ENCODE measurements at regions not wholly inside any gene's neighbourhood (a gene's known extent, or its start where the extent isn't known, plus 50 kb on each side); places are given as distances from the start of the nearest gene placed in this dataset.

DNA sequence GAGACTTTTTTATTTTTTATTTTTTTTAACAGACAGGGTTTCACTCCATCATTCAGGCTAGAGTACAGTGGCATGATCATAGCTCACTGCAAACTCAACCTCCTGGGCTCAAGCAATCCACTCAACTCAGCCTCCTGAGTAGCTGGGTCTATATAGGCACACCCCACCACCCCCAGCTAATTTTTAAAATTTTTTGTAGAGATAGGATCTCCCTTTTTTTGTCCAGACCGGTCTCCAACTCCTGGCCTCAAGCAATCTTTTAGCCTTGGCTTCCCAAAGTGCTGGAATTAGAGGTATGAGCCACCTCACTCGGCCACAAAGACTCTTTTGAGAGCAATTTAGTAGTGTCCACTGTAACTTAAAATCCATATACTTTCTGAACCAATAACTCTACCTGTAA is 103.3 kb upstream of the DST start:
- TF ChIP-seq, protein P1, sequence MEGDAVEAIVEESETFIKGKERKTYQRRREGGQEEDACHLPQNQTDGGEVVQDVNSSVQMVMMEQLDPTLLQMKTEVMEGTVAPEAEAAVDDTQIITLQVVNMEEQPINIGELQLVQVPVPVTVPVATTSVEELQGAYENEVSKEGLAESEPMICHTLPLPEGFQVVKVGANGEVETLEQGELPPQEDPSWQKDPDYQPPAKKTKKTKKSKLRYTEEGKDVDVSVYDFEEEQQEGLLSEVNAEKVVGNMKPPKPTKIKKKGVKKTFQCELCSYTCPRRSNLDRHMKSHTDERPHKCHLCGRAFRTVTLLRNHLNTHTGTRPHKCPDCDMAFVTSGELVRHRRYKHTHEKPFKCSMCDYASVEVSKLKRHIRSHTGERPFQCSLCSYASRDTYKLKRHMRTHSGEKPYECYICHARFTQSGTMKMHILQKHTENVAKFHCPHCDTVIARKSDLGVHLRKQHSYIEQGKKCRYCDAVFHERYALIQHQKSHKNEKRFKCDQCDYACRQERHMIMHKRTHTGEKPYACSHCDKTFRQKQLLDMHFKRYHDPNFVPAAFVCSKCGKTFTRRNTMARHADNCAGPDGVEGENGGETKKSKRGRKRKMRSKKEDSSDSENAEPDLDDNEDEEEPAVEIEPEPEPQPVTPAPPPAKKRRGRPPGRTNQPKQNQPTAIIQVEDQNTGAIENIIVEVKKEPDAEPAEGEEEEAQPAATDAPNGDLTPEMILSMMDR (IDR thresholded peaks at IDR 0.05; ENCODE audit: insufficient read depth, low read depth, low read length, missing control alignments), result no peak
- H3K4me3 ChIP-seq (ENCODE audit: low read depth, low read length), result no peak overlapping the region
- DNase-seq (ENCODE audit: low read depth), result no peak

DNA sequence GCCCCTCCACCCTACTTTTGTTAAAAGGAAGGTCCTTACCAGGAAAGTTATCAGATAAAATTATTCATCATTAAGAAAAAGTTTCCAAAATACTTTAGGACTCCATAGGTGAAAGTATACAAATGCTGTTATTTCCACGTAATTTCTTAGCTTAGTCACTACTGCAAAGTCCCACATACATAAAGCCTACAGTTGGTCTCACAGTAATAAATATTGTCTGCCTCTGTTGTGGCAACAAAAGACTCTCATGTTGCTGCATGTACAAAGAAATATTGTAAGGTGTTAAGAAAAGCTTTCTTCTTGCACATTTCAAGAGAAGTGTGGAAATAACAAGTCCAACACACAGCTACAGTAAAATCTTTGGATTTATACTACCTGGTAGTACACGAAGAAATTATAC is 102.4 kb upstream of the DST start:
- TF ChIP-seq, protein P1 (IDR thresholded peaks at IDR 0.05; ENCODE audit: insufficient read depth, low read depth, low read length, missing control alignments), result no peak
- DNase-seq (ENCODE audit: low read depth), result no peak
- H3K4me3 ChIP-seq (ENCODE audit: low read depth, low read length), result no peak overlapping the region

DNA sequence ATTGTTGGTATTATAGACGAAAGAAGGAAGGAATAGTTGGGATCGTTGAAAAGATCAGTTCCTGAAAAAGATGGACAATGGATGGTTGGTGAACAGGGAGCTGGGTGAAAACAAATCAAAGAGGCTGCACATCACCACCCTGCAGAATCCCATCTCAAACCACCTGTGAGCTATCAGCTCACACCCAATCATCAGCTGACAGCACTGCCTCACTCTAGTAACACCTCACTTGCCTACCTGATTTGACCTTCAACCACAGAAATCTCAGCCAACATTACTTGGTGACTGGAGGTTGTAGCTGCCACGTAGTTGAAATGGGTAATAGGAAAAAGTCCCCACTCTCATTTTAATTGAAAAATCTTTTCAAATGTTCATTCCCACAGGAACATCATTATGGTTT is 101.8 kb upstream of the DST start:
- no peak for DNase-seq (ENCODE audit: low read depth)
- TF ChIP-seq, protein P1 (IDR thresholded peaks at IDR 0.05; ENCODE audit: insufficient read depth, low read depth, low read length, missing control alignments), result no peak
- H3K4me3 ChIP-seq (ENCODE audit: low read depth, low read length), result no peak overlapping the region

DNA sequence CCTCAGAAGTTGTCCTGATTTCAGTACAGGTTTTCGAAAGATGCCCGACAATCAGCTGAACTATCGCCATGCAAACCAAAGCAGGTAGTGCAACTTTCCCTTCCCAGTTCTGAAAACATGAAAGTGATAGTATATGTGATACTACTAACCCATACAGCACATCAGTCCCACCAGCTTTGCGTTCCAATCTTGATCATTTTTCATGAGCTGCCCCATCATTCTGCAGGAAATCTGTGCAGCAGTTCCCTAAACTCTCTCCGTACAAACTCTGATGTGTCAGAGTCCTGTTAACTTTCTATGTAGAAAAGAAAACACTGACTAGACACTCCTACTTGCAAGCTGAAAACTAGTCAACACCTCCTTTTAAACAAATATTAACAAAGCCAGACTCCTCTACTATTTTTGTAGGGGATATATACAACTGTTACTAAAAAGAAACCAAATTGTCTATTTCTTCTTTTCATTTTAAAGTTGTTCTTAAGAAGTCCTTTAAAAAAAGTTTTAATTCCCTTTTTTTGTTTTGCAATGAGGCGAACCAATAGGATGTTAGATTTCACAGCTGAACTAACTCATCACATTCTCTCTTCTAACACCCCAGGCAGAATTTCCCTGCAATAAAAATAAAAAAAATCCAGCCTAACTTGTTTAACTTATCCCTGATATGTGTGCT is 99.6 kb upstream of the DST start:
- TF ChIP-seq, protein P1 (IDR thresholded peaks at IDR 0.05; ENCODE audit: insufficient read depth, low read depth, low read length, missing control alignments), result no peak
- peak; percentile 66 for DNase-seq (ENCODE audit: low read depth)
- H3K4me3 ChIP-seq (ENCODE audit: low read depth, low read length), result peak overlapping the region; percentile 45

DNA sequence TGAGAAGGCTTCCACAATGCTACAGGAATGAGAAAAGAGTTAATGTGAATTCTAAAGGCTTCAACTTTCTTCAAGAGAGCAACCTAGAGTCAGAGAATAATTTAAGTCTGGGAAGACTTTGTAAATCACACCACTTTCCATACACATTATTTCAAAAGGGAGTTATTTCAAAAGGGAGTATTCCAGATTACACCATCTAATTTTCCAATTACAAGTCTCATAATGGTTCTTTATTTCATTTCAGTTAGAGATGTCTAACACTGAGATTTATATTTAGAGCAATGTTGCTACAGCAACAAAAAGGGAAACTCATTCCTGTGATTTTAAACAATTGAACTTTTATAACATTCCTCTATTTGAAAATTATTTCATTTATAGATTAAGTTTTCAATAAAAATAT is 98.8 kb upstream of the DST start:
- TF ChIP-seq, protein P1 (IDR thresholded peaks at IDR 0.05; ENCODE audit: insufficient read depth, low read depth, low read length, missing control alignments), result no peak
- peak overlapping the region; percentile 45; the same call in 1 of the 2 replicates for H3K4me3 ChIP-seq (ENCODE audit: low read depth, low read length)
- no peak for DNase-seq (ENCODE audit: low read depth)

DNA sequence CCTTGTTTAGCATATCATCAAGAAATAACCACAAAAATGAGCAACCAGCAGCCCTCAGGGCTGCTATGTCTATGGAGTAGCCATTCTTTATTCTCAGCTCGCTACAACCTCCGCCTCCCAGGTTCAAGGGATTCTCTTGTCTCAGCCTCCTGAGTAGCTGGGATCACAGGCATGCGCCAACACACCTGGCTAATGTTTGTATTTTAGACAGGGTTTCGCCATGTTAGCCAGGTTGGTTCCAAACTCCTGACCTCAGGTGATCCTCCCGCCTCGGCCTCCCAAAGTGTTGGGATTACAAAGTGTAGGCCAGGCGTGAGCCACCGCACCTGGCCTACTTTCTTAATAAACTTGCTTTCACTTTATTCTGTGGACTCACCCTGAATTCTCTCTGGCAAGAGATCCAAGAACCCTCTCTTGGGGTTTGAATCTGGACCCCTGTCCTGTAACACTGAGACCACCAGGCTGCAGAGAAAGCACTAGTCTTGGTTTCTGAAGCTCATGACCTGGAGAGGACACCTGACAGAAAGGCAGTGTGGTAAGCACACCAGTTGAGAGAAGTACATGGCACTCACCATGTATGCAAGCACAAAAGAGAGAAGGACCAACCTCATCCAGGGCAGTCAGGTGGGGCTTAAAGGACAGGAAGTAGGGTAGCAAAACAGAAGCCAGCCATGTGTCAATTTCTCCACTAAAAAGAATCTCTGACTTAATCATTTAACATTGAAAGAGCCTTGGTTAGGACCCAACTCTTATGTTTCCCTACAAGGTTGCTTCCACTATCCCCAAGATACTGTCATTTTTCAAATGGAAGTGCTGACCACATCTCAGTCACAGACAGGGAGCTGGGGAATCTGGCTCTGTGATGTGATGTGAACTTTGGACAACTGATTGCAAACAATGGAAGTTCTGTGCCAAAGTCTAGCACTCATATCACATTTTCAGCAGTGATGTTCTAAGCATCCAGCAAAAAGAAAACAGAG is 97.4 kb upstream of the DST start:
- TF ChIP-seq, protein P1 (IDR thresholded peaks at IDR 0.05; ENCODE audit: insufficient read depth, low read depth, low read length, missing control alignments), result no peak
- no peak overlapping the region for H3K4me3 ChIP-seq (ENCODE audit: low read depth, low read length)
- no peak for DNase-seq (ENCODE audit: low read depth)
